ENCODE measurements at regions not wholly inside any gene's neighbourhood (a gene's known extent, or its start where the extent isn't known, plus 50 kb on each side); places are given as distances from the start of the nearest gene placed in this dataset.

DNA sequence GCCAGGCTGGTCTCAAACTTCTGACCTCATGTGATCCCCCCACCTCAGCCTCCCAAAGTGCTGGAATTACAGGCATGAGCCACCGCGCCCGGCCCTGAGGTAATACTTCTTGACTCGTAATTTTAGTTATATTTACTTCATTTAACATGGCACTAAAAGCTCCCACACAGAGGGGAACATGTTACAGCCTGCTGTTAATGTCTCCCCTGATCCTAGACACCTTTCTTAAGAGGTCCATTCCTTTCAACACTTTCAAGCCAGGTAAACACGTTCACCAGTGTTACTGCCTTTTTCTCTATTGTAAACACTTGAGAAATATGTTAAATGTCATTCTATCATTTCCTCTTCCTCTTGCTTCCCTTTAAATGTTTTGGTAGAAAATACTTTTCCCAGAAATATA lies 161.4 kb downstream of the METTL4 start:
- TF ChIP-seq, protein P1, sequence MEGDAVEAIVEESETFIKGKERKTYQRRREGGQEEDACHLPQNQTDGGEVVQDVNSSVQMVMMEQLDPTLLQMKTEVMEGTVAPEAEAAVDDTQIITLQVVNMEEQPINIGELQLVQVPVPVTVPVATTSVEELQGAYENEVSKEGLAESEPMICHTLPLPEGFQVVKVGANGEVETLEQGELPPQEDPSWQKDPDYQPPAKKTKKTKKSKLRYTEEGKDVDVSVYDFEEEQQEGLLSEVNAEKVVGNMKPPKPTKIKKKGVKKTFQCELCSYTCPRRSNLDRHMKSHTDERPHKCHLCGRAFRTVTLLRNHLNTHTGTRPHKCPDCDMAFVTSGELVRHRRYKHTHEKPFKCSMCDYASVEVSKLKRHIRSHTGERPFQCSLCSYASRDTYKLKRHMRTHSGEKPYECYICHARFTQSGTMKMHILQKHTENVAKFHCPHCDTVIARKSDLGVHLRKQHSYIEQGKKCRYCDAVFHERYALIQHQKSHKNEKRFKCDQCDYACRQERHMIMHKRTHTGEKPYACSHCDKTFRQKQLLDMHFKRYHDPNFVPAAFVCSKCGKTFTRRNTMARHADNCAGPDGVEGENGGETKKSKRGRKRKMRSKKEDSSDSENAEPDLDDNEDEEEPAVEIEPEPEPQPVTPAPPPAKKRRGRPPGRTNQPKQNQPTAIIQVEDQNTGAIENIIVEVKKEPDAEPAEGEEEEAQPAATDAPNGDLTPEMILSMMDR (IDR thresholded peaks at IDR 0.05; ENCODE audit: insufficient read depth, low read depth, low read length): no peak
- no peak overlapping the region for H3K4me3 ChIP-seq (ENCODE audit: low read depth, low read length)
- DNase-seq (ENCODE audit: low read depth): no peak

DNA sequence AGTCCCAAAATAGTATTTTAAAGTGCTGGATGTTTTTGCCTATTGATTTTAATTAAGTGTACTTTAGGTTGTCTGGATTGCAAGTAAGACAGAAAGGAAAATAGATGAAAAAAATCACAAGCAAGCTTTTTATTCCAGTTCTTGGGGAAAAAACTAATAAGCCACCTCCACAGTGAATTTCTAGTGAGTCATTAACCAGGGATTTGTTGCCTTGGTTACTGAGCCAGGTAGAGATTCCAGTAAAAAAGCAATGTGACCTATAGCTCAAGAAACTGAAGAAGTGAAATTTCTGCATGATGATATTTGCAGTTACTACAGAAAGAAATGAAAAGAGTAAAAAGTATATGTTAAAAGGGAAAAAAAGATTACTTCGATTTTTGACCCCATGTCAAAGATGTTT lies 160.6 kb downstream of the METTL4 start:
- TF ChIP-seq, protein P1 (IDR thresholded peaks at IDR 0.05; ENCODE audit: insufficient read depth, low read depth, low read length): no peak
- DNase-seq (ENCODE audit: low read depth): no peak
- no peak overlapping the region for H3K4me3 ChIP-seq (ENCODE audit: low read depth, low read length)

GRCh38 chr18:2411381-2411960 lies 159.8 kb downstream of the METTL4 start:
- TF ChIP-seq, protein P1 (IDR thresholded peaks at IDR 0.05; ENCODE audit: insufficient read depth, low read depth, low read length): no peak
- DNase-seq (ENCODE audit: low read depth): peak; percentile 33
- no peak overlapping the region for H3K4me3 ChIP-seq (ENCODE audit: low read depth, low read length)

- DNase-seq (ENCODE audit: low read depth): no peak
- H3K4me3 ChIP-seq (ENCODE audit: low read depth, low read length): no peak overlapping the region
- TF ChIP-seq, protein P1 (IDR thresholded peaks at IDR 0.05; ENCODE audit: insufficient read depth, low read depth, low read length): no peak
Observed at GRCh38 chr18:2412281-2412680, 159.0 kb downstream of the METTL4 start.

GRCh38 chr18:2412996-2413751 lies 158.1 kb downstream of the METTL4 start:
- H3K4me3 ChIP-seq (ENCODE audit: low read depth, low read length): no peak overlapping the region
- TF ChIP-seq, protein P1 (IDR thresholded peaks at IDR 0.05; ENCODE audit: insufficient read depth, low read depth, low read length): no peak
- no peak for DNase-seq (ENCODE audit: low read depth)

DNA sequence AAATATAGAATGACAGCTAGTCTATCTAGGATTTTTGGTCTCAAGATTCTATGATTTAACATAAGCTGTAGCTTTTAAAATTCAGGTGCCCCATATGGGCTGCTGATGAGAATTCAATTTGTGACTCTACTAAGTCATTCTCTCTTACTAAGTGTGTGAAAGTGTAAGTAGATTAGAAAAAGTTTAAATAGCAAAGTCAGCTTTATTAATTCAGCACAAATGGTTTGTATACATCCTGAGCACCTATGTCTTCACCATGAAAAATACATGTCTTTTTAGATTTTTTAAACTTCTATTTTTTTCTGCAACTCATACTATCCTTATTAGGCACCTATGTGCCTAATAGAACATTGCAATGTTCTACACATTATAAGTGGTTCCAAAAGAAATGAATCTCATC lies 157.1 kb downstream of the METTL4 start:
- TF ChIP-seq, protein P1 (IDR thresholded peaks at IDR 0.05; ENCODE audit: insufficient read depth, low read depth, low read length): no peak
- DNase-seq (ENCODE audit: low read depth): no peak

More for the DNA sequence above, 157.1 kb downstream of the METTL4 start:
- H3K4me3 ChIP-seq (ENCODE audit: low read depth, low read length): no peak overlapping the region

Data from fibroblast of villous mesenchyme (primary cell).